RWPE2 (cell line): ENCODE measurements at regions not wholly inside any gene's neighbourhood (a gene's known extent, or its start where the extent isn't known, plus 50 kb on each side); places are given as distances from the start of the nearest gene placed in this dataset.
A peak's percentile ranks its signal among the peaks of the same experiment; 100 is the strongest.

Experiments
- ATAC-seq: fragments of 200-7000 bp; cut with Tn5 transposase; 3 replicates; pipeline ENCODE4 v1.9.1; 2021; ENCODE audit warnings: low read depth
- DNase-seq: peaks from one replicate; pipeline ENCODE4 v3.0.0-alpha.2; 2020; ENCODE audit warnings: low spot score
- H3K27ac ChIP-seq: fragments of 450-650 bp; 2 replicates; pipeline ENCODE4 v1.5.1; 2017; ENCODE audit warnings: mild to moderate bottlenecking; ENCODE audit not compliant: poor library complexity, severe bottlenecking
- H3K27me3 ChIP-seq: fragments of 250-450 bp; sonication (Bioruptor Pico); 2 replicates; pipeline ENCODE4 v1.5.1; 2021; ENCODE audit warnings: mild to moderate bottlenecking, moderate library complexity; ENCODE audit not compliant: insufficient read depth, poor library complexity, severe bottlenecking
- H3K36me3 ChIP-seq: fragments of 250-450 bp; sonication (Bioruptor Pico); 2 replicates; pipeline ENCODE4 v1.5.1; 2020; ENCODE audit warnings: low read depth, mild to moderate bottlenecking, moderate library complexity
- H3K4me1 ChIP-seq: fragments of 250-450 bp; sonication (Bioruptor Pico); 2 replicates; pipeline ENCODE4 v1.5.1; 2021; ENCODE audit warnings: mild to moderate bottlenecking, moderate library complexity; ENCODE audit not compliant: insufficient read depth, poor library complexity, severe bottlenecking
- H3K4me3 ChIP-seq: fragments of 250-450 bp; sonication (Bioruptor Pico); 2 replicates; pipeline ENCODE4 v1.5.1; 2021; ENCODE audit warnings: mild to moderate bottlenecking, moderate library complexity; ENCODE audit not compliant: severe bottlenecking
- H3K9me3 ChIP-seq: fragments of 250-450 bp; sonication (Bioruptor Pico); 2 replicates; pipeline ENCODE4 v1.5.1; 2021; ENCODE audit warnings: mild to moderate bottlenecking, moderate library complexity; ENCODE audit not compliant: severe bottlenecking
- TF ChIP-seq, protein P1 (sequence below): fragments of 450-650 bp; IDR thresholded peaks from one replicate; pipeline ENCODE4 v1.5.1; 2017; ENCODE audit warnings: mild to moderate bottlenecking, moderate library complexity; ENCODE audit not compliant: poor library complexity, severe bottlenecking

DNA sequence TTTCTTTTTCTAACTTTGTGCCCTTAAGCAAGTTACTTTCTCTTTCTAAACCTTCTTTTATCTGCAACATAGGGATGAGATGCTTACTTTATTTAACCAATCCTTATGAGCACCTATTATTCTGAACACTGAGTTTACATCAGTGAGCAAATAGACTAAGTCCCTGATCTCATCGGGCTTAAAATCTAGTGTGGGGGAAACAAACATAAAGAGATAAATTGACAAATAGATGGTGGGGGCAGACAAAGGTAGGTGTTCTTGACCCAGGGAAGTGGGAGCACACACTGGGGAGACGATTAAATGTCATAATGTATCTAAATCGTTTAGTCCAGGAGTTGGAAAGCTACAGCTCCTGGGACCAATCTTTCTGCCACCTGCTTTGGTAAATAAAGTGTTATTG is 129.6 kb downstream of the TFAP2C start:
- DNase-seq (no peak), ATAC-seq (no peak)
- H3K9me3 ChIP-seq = no peaks in the 10 kb centered on the region
- no peaks in the 10 kb centered on the region for H3K36me3 ChIP-seq
- peaks cover 7% of the 10 kb centered on the region for H3K4me1 ChIP-seq
- H3K4me3 ChIP-seq = no peak overlapping the region
- H3K27ac ChIP-seq = no peak overlapping the region
- TF ChIP-seq, protein P1, sequence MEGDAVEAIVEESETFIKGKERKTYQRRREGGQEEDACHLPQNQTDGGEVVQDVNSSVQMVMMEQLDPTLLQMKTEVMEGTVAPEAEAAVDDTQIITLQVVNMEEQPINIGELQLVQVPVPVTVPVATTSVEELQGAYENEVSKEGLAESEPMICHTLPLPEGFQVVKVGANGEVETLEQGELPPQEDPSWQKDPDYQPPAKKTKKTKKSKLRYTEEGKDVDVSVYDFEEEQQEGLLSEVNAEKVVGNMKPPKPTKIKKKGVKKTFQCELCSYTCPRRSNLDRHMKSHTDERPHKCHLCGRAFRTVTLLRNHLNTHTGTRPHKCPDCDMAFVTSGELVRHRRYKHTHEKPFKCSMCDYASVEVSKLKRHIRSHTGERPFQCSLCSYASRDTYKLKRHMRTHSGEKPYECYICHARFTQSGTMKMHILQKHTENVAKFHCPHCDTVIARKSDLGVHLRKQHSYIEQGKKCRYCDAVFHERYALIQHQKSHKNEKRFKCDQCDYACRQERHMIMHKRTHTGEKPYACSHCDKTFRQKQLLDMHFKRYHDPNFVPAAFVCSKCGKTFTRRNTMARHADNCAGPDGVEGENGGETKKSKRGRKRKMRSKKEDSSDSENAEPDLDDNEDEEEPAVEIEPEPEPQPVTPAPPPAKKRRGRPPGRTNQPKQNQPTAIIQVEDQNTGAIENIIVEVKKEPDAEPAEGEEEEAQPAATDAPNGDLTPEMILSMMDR = no peak
- no peaks in the 10 kb centered on the region for H3K27me3 ChIP-seq

DNA sequence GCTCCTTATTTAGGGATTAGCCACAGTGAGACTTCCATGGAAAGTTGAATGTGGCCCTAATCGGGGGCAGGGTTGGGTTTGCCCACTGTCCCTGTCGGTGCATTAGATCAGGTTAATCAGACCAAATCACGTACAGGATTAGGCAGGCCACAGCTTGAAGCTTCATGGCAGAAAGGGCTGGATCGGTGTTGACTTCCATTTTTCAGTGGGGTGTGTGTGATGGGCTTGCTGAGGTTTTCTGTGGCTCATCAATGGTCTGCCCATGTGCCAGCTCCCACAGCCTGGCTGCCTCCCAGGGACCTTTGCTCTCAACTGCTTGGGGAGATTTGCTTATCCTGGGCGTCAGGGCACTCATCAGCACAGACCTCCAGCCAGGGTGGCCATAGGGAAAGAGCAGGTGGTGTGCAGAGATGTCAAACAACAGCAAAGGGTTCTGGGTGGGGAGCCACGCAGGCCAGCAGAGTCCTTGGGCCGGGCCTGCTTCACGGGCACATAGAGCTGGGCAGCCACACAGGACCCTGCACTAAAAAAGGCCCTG is 130.7 kb downstream of the TFAP2C start:
- peaks cover 7% of the 10 kb centered on the region for H3K4me1 ChIP-seq
- no peak for DNase-seq
- H3K27ac ChIP-seq = peak overlapping the region; percentile 22
- TF ChIP-seq, protein P1 = no peak
- H3K27me3 ChIP-seq = no peaks in the 10 kb centered on the region
- ATAC-seq = peak; percentile 51
- no peak overlapping the region for H3K4me3 ChIP-seq
- H3K36me3 ChIP-seq = no peaks in the 10 kb centered on the region
- H3K9me3 ChIP-seq = no peaks in the 10 kb centered on the region

DNA sequence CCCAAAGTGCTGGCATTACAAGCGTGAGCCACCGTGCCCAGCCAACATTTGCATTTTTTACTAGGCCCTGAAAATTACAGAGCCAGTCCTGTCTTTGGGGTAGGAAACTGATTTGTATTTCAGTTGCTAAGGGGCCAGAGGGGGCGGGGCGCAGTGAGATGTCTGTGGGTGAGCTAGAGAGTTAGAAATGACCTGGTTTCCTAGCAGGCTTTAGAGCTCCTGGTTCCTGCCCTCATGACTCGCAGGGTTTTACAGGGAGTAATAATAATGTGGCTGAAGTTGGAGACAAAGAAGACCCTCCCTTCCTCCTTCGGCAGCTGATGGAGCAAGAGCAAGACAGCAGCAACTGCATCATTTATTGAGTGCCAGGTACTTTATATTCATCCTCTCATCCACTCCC is 131.5 kb downstream of the TFAP2C start:
- H3K9me3 ChIP-seq = no peaks in the 10 kb centered on the region
- TF ChIP-seq, protein P1 = no peak
- peak overlapping the region; percentile 22 for H3K27ac ChIP-seq
- ATAC-seq (peak; percentile 32), DNase-seq (no peak)
- H3K4me3 ChIP-seq = no peak overlapping the region
- no peaks in the 10 kb centered on the region for H3K27me3 ChIP-seq
- no peaks in the 10 kb centered on the region for H3K36me3 ChIP-seq
- peaks cover 14% of the 10 kb centered on the region for H3K4me1 ChIP-seq

DNA sequence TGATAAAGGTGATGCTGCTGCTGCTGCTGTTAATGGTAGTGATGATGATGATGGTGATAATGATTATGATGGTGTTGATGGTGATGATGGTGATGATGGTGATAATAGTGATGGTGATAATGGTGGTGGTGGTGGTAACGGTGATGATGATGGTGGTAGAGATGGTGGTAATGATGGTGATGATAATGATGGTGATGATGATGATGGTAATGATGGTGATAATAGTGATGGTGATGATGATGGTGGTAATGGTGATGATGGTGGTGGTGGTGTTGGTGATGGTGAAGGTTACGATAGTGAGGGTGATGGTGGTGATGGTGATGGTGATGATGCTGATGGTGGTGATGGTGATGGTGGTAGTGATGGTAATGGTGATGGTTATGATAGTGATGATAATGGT is 132.3 kb downstream of the TFAP2C start:
- Histone ChIP-seq H3K27ac (no peak overlapping the region), H3K36me3 (no peaks in the 10 kb centered on the region), H3K9me3 (no peaks in the 10 kb centered on the region), H3K27me3 (no peaks in the 10 kb centered on the region), H3K4me1 (peaks cover 21% of the 10 kb centered on the region), H3K4me3 (no peak overlapping the region)
- TF ChIP-seq, protein P1 = no peak
- ATAC-seq (no peak), DNase-seq (no peak)

DNA sequence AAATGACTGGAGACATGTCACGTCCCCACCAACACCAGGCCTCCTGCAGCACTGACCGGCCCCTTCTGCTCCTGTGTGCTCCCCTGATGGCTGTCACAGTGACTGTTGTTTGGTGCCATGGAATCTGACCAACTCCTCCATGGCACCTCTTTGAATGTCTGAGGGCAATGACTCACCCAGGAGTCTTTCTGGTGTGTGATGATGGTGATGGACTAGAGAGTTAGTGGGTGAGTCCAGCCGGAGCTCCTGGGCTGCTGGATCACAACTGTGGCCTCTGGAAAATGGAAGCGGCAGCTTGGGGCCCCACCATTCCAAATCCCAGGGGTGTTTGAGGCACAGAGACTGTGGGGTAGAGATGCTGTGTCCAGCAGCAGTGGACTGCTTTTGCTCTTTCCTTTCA is 133.3 kb downstream of the TFAP2C start:
- no peak for ATAC-seq
- no peak for DNase-seq
- no peak overlapping the region for H3K4me3 ChIP-seq
- no peaks in the 10 kb centered on the region for H3K9me3 ChIP-seq
- H3K27me3 ChIP-seq = no peaks in the 10 kb centered on the region
- TF ChIP-seq, protein P1 = no peak
- H3K4me1 ChIP-seq = peaks cover 21% of the 10 kb centered on the region
- H3K27ac ChIP-seq = peak overlapping the region; percentile 0
- H3K36me3 ChIP-seq = no peaks in the 10 kb centered on the region
